ENCODE measurements at regions not wholly inside any gene's neighbourhood (a gene's known extent, or its start where the extent isn't known, plus 50 kb on each side); places are given as distances from the start of the nearest gene placed in this dataset.

DNA sequence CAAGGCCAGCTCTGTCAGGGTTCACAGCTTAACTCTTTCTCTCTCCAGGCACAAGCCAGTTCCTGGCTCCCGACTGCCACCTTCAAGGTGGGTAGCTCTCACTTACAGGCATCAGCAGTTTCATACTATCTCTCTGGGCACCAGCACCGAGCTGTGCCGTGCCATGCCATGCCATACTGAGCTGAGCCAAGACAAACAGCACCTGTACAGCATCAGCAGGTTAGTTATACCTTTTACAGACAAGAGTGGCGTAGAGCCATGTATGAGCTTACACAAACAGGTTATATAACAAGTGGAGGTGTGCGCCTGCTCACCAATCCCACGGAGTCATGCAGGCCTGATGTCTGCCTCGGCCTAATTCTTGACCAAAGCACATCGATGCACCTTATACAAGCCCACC, 1098.7 kb downstream of the AACS start:
- H3K27me3 ChIP-seq (replicated peaks; ENCODE audit: control insufficient read depth, insufficient read depth, low read length, poor library complexity, severe bottlenecking) = no peaks in the 10 kb centered on the region
- no peak for DNase-seq
- H3K9me3 ChIP-seq (ENCODE audit: control insufficient read depth, low read length) = no peaks in the 10 kb centered on the region
- no peak overlapping the region for H3K4me3 ChIP-seq (ENCODE audit: insufficient read depth, low read depth, low read length, poor library complexity, severe bottlenecking)
- no peaks in the 10 kb centered on the region for H3K4me1 ChIP-seq (ENCODE audit: control insufficient read depth, insufficient read depth, low read length, poor library complexity, severe bottlenecking)
- no peak overlapping the region for H3K27ac ChIP-seq (ENCODE audit: insufficient read depth, low read length, poor library complexity, severe bottlenecking)
- H3K36me3 ChIP-seq (ENCODE audit: control insufficient read depth, insufficient read depth, low read length) = no peaks in the 10 kb centered on the region

GRCh38 chr12:126171937-126172559, 1106.8 kb downstream of the AACS start:
- Histone ChIP-seq H3K4me3 (ENCODE audit: insufficient read depth, low read depth, low read length, poor library complexity, severe bottlenecking) (no peak overlapping the region), H3K27ac (ENCODE audit: insufficient read depth, low read length, poor library complexity, severe bottlenecking) (no peak overlapping the region), H3K36me3 (ENCODE audit: control insufficient read depth, insufficient read depth, low read length) (no peaks in the 10 kb centered on the region), H3K9me3 (ENCODE audit: control insufficient read depth, low read length) (no peaks in the 10 kb centered on the region), H3K4me1 (ENCODE audit: control insufficient read depth, insufficient read depth, low read length, poor library complexity, severe bottlenecking) (no peaks in the 10 kb centered on the region), H3K27me3 (replicated peaks; ENCODE audit: control insufficient read depth, insufficient read depth, low read length, poor library complexity, severe bottlenecking) (no peaks in the 10 kb centered on the region)
- DNase-seq = no peak

DNA sequence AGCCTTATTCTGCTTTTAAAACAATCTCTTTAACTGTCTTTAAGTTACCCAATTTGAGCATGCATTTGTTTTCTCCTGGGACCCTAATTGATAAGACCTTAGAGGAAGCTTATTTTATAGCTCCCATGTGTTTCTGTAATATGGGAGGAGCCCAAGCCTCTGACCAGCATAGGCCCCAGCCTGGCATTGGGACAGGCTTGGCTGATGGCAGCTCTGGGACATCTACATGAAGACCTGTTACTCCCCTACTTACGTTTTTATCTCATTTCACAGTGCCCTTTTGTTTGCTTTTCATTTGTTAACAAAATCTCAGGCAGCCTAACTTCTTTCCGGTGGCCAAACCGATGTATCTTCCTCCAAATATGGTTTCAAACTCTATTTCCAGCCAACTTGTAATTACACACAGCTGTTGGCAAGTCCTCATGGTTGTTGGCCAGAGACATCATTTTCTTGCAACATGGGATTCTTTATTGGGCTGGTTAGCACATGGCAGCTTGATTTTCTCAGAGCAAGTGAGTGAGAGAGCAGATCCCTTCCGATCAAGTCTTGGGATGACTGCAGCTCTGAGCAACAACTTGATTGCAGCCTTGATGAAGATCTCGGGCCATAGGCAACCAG, 1117.5 kb downstream of the AACS start:
- no peaks in the 10 kb centered on the region for H3K36me3 ChIP-seq (ENCODE audit: control insufficient read depth, insufficient read depth, low read length)
- no peak for DNase-seq

GRCh38 chr12:126185025-126185424, 1119.8 kb downstream of the AACS start:
- H3K27ac ChIP-seq (ENCODE audit: insufficient read depth, low read length, poor library complexity, severe bottlenecking) = no peak overlapping the region
- H3K36me3 ChIP-seq (ENCODE audit: control insufficient read depth, insufficient read depth, low read length) = no peaks in the 10 kb centered on the region
- no peaks in the 10 kb centered on the region for H3K27me3 ChIP-seq (replicated peaks; ENCODE audit: control insufficient read depth, insufficient read depth, low read length, poor library complexity, severe bottlenecking)
- no peaks in the 10 kb centered on the region for H3K9me3 ChIP-seq (ENCODE audit: control insufficient read depth, low read length)
- no peaks in the 10 kb centered on the region for H3K4me1 ChIP-seq (ENCODE audit: control insufficient read depth, insufficient read depth, low read length, poor library complexity, severe bottlenecking)
- no peak for DNase-seq
- no peak overlapping the region for H3K4me3 ChIP-seq (ENCODE audit: insufficient read depth, low read depth, low read length, poor library complexity, severe bottlenecking)

More for the DNA sequence above, 1117.5 kb downstream of the AACS start:
- Histone ChIP-seq H3K9me3 (ENCODE audit: control insufficient read depth, low read length) (no peaks in the 10 kb centered on the region), H3K27ac (ENCODE audit: insufficient read depth, low read length, poor library complexity, severe bottlenecking) (no peak overlapping the region), H3K4me3 (ENCODE audit: insufficient read depth, low read depth, low read length, poor library complexity, severe bottlenecking) (no peak overlapping the region), H3K27me3 (replicated peaks; ENCODE audit: control insufficient read depth, insufficient read depth, low read length, poor library complexity, severe bottlenecking) (no peaks in the 10 kb centered on the region), H3K4me1 (ENCODE audit: control insufficient read depth, insufficient read depth, low read length, poor library complexity, severe bottlenecking) (no peaks in the 10 kb centered on the region)

GRCh38 chr12:126189856-126190255, 1124.6 kb downstream of the AACS start:
- Histone ChIP-seq H3K27ac (ENCODE audit: insufficient read depth, low read length, poor library complexity, severe bottlenecking) (no peak overlapping the region), H3K36me3 (ENCODE audit: control insufficient read depth, insufficient read depth, low read length) (no peaks in the 10 kb centered on the region), H3K4me1 (ENCODE audit: control insufficient read depth, insufficient read depth, low read length, poor library complexity, severe bottlenecking) (no peaks in the 10 kb centered on the region), H3K4me3 (ENCODE audit: insufficient read depth, low read depth, low read length, poor library complexity, severe bottlenecking) (no peak overlapping the region), H3K27me3 (replicated peaks; ENCODE audit: control insufficient read depth, insufficient read depth, low read length, poor library complexity, severe bottlenecking) (no peaks in the 10 kb centered on the region), H3K9me3 (ENCODE audit: control insufficient read depth, low read length) (no peaks in the 10 kb centered on the region)
- DNase-seq = no peak

- H3K9me3 ChIP-seq (ENCODE audit: control insufficient read depth, low read length) = no peaks in the 10 kb centered on the region
- no peak for DNase-seq
- no peaks in the 10 kb centered on the region for H3K27me3 ChIP-seq (replicated peaks; ENCODE audit: control insufficient read depth, insufficient read depth, low read length, poor library complexity, severe bottlenecking)
- no peaks in the 10 kb centered on the region for H3K36me3 ChIP-seq (ENCODE audit: control insufficient read depth, insufficient read depth, low read length)
- no peak overlapping the region for H3K4me3 ChIP-seq (ENCODE audit: insufficient read depth, low read depth, low read length, poor library complexity, severe bottlenecking)
- no peak overlapping the region for H3K27ac ChIP-seq (ENCODE audit: insufficient read depth, low read length, poor library complexity, severe bottlenecking)
- H3K4me1 ChIP-seq (ENCODE audit: control insufficient read depth, insufficient read depth, low read length, poor library complexity, severe bottlenecking) = no peaks in the 10 kb centered on the region
Observed at GRCh38 chr12:126191031-126191891, 1126.0 kb downstream of the AACS start.

DNA sequence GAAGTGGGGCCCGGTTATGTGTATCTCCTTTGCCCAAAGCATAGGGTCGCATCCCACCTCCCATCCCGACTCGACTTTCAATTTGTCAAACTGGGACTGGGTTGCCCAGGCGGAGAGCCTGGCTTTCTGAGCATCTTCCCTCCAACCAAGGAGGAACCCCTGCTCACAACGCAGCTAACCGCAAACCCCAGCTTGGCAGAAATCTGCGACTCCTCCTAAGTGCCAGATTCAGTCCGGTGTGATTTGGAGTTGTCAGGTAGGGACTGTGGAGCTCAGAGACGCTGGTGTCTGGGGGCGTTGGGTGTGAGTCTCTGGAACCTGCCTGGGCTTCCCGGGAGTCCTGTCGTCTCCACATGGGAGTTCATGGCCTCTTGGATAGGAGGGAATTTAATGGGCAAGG, 1126.7 kb downstream of the AACS start:
- Histone ChIP-seq H3K36me3 (ENCODE audit: control insufficient read depth, insufficient read depth, low read length) (no peaks in the 10 kb centered on the region), H3K4me1 (ENCODE audit: control insufficient read depth, insufficient read depth, low read length, poor library complexity, severe bottlenecking) (no peaks in the 10 kb centered on the region), H3K27me3 (replicated peaks; ENCODE audit: control insufficient read depth, insufficient read depth, low read length, poor library complexity, severe bottlenecking) (no peaks in the 10 kb centered on the region), H3K9me3 (ENCODE audit: control insufficient read depth, low read length) (no peaks in the 10 kb centered on the region), H3K4me3 (ENCODE audit: insufficient read depth, low read depth, low read length, poor library complexity, severe bottlenecking) (no peak overlapping the region), H3K27ac (ENCODE audit: insufficient read depth, low read length, poor library complexity, severe bottlenecking) (no peak overlapping the region)
- no peak for DNase-seq

DNA sequence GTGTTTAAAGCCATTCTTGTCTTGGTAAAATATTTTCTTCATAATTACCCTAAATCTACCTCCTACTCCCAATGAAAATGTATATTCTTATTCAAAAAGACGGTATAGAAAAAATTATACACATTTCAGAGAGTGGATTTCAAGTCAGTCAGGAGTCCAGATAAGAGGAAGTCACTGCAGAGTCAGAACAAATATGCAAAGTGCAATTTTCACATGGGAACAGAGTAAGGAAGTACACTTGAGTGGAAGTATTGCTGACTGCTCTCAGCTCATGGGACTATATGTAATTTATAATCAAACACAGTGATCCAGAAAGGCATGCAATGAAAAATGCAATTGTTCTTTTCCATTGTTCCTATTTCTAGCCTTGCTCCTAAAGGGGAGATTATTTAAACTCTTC, 1128.0 kb downstream of the AACS start:
- H3K36me3 ChIP-seq (ENCODE audit: control insufficient read depth, insufficient read depth, low read length) = no peaks in the 10 kb centered on the region
- DNase-seq = no peak

GRCh38 chr12:126196263-126196662, 1131.0 kb downstream of the AACS start:
- Histone ChIP-seq H3K27ac (ENCODE audit: insufficient read depth, low read length, poor library complexity, severe bottlenecking) (no peak overlapping the region), H3K36me3 (ENCODE audit: control insufficient read depth, insufficient read depth, low read length) (no peaks in the 10 kb centered on the region), H3K9me3 (ENCODE audit: control insufficient read depth, low read length) (no peaks in the 10 kb centered on the region), H3K4me3 (ENCODE audit: insufficient read depth, low read depth, low read length, poor library complexity, severe bottlenecking) (no peak overlapping the region), H3K27me3 (replicated peaks; ENCODE audit: control insufficient read depth, insufficient read depth, low read length, poor library complexity, severe bottlenecking) (no peaks in the 10 kb centered on the region), H3K4me1 (ENCODE audit: control insufficient read depth, insufficient read depth, low read length, poor library complexity, severe bottlenecking) (no peaks in the 10 kb centered on the region)
- no peak for DNase-seq

More for the DNA sequence above, 1128.0 kb downstream of the AACS start:
- no peak overlapping the region for H3K27ac ChIP-seq (ENCODE audit: insufficient read depth, low read length, poor library complexity, severe bottlenecking)
- no peaks in the 10 kb centered on the region for H3K9me3 ChIP-seq (ENCODE audit: control insufficient read depth, low read length)
- H3K4me3 ChIP-seq (ENCODE audit: insufficient read depth, low read depth, low read length, poor library complexity, severe bottlenecking) = no peak overlapping the region
- H3K4me1 ChIP-seq (ENCODE audit: control insufficient read depth, insufficient read depth, low read length, poor library complexity, severe bottlenecking) = no peaks in the 10 kb centered on the region
- no peaks in the 10 kb centered on the region for H3K27me3 ChIP-seq (replicated peaks; ENCODE audit: control insufficient read depth, insufficient read depth, low read length, poor library complexity, severe bottlenecking)

- H3K9me3 ChIP-seq (ENCODE audit: control insufficient read depth, low read length) = no peaks in the 10 kb centered on the region
- no peak overlapping the region for H3K4me3 ChIP-seq (ENCODE audit: insufficient read depth, low read depth, low read length, poor library complexity, severe bottlenecking)
- no peak overlapping the region for H3K27ac ChIP-seq (ENCODE audit: insufficient read depth, low read length, poor library complexity, severe bottlenecking)
- no peaks in the 10 kb centered on the region for H3K27me3 ChIP-seq (replicated peaks; ENCODE audit: control insufficient read depth, insufficient read depth, low read length, poor library complexity, severe bottlenecking)
- DNase-seq = no peak
- no peaks in the 10 kb centered on the region for H3K4me1 ChIP-seq (ENCODE audit: control insufficient read depth, insufficient read depth, low read length, poor library complexity, severe bottlenecking)
- no peaks in the 10 kb centered on the region for H3K36me3 ChIP-seq (ENCODE audit: control insufficient read depth, insufficient read depth, low read length)
Observed at GRCh38 chr12:126198516-126198915, 1133.3 kb downstream of the AACS start.

Data from effector memory CD4-positive, alpha-beta T cell (primary cell).